ENCODE measurements at regions not wholly inside any gene's neighbourhood (a gene's known extent, or its start where the extent isn't known, plus 50 kb on each side); places are given as distances from the start of the nearest gene placed in this dataset.

- intact Hi-C loops (cut with DNase I) = no loop called here
- Histone ChIP-seq H3K36me3 (no peaks in the 10 kb centered on the region), H3K9me3 (no peaks in the 10 kb centered on the region), H3K4me3 (no peak overlapping the region), H3K27ac (replicated peaks in 1 of 4) (no peak overlapping the region), H3K4me1 (no peaks in the 10 kb centered on the region), H3K27me3 (no peaks in the 10 kb centered on the region)
- no peak for DNase-seq (ENCODE audit: extremely low spot score)
- TF ChIP-seq CTCF (IDR thresholded peaks at IDR 0.05) (no peak), EP300 (IDR thresholded peaks at IDR 0.05) (no peak), POLR2AphosphoS5 (IDR thresholded peaks at IDR 0.05) (no peak)
- WGBS = 75% methylated on average over 2 of the region's 2 CpGs
Measured at GRCh38 chr4:100582146-100582545, 64.3 kb upstream of the EMCN start.

- no peak for DNase-seq (ENCODE audit: extremely low spot score)
- 89% methylated on average over 2 of the region's 2 CpGs for WGBS
- H3K36me3 ChIP-seq = no peaks in the 10 kb centered on the region
- intact Hi-C loops (cut with DNase I) = no loop called here
- H3K27me3 ChIP-seq = no peaks in the 10 kb centered on the region
- no peak for TF ChIP-seq EP300 (IDR thresholded peaks at IDR 0.05)
- no peak for TF ChIP-seq POLR2A (IDR thresholded peaks at IDR 0.05; ENCODE audit: low read depth)
- TF ChIP-seq CTCF (IDR thresholded peaks at IDR 0.05) = no peak
- no peak for TF ChIP-seq POLR2AphosphoS5 (IDR thresholded peaks at IDR 0.05)
- no peaks in the 10 kb centered on the region for H3K9me3 ChIP-seq
- no peak overlapping the region for H3K27ac ChIP-seq (replicated peaks in 1 of 4)
- no peak overlapping the region for H3K4me3 ChIP-seq
- H3K4me1 ChIP-seq = no peaks in the 10 kb centered on the region
Measured at GRCh38 chr4:100581337-100581736, 63.5 kb upstream of the EMCN start.

GRCh38 chr4:100576570-100576969 lies 58.7 kb upstream of the EMCN start:
- no peak for TF ChIP-seq EP300 (IDR thresholded peaks at IDR 0.05)
- TF ChIP-seq POLR2AphosphoS5 (IDR thresholded peaks at IDR 0.05) = no peak
- TF ChIP-seq POLR2A (IDR thresholded peaks at IDR 0.05; ENCODE audit: low read depth) = no peak
- no peak for TF ChIP-seq CTCF (IDR thresholded peaks at IDR 0.05)
- no peak overlapping the region for H3K4me3 ChIP-seq
- 97% methylated on average over 3 of the region's 3 CpGs for whole genome bisulfite sequencing
- no peaks in the 10 kb centered on the region for H3K9me3 ChIP-seq
- H3K4me1 ChIP-seq = no peaks in the 10 kb centered on the region
- DNase-seq (ENCODE audit: extremely low spot score) = no peak
- no peaks in the 10 kb centered on the region for H3K36me3 ChIP-seq
- no peaks in the 10 kb centered on the region for H3K27me3 ChIP-seq
- no peak overlapping the region for H3K27ac ChIP-seq (replicated peaks in 1 of 4)
- intact Hi-C loops (cut with DNase I) = no loop called here

- no peaks in the 10 kb centered on the region for H3K36me3 ChIP-seq
- DNase-seq (ENCODE audit: extremely low spot score) = no peak
- no peak overlapping the region for H3K27ac ChIP-seq (replicated peaks in 1 of 4)
- intact Hi-C loops (cut with DNase I) = no loop called here
- 97% methylated on average over 2 of the region's 2 CpGs for WGBS
- no peak overlapping the region for H3K4me3 ChIP-seq
- no peaks in the 10 kb centered on the region for H3K27me3 ChIP-seq
- H3K4me1 ChIP-seq = no peaks in the 10 kb centered on the region
- TF ChIP-seq EP300 (IDR thresholded peaks at IDR 0.05) (no peak), CTCF (IDR thresholded peaks at IDR 0.05) (no peak), POLR2A (IDR thresholded peaks at IDR 0.05; ENCODE audit: low read depth) (no peak), POLR2AphosphoS5 (IDR thresholded peaks at IDR 0.05) (no peak)
- H3K9me3 ChIP-seq = no peaks in the 10 kb centered on the region
Measured at GRCh38 chr4:100574607-100575006, 56.8 kb upstream of the EMCN start.

- Histone ChIP-seq H3K9me3 (no peaks in the 10 kb centered on the region), H3K4me1 (no peaks in the 10 kb centered on the region), H3K27me3 (no peaks in the 10 kb centered on the region), H3K4me3 (no peak overlapping the region), H3K36me3 (no peaks in the 10 kb centered on the region), H3K27ac (replicated peaks in 1 of 4) (no peak overlapping the region)
- DNase-seq (ENCODE audit: extremely low spot score) = no peak
- TF ChIP-seq EP300 (IDR thresholded peaks at IDR 0.05) = no peak
- WGBS = 71% methylated on average over 1 of the region's 2 CpGs
- intact Hi-C loops (cut with DNase I) = no loop called here
Measured at GRCh38 chr4:100569196-100569595, 51.4 kb upstream of the EMCN start.

Data from esophagus muscularis mucosa (tissue), 4 donors.